CMK (cell line): ENCODE measurements at regions not wholly inside any gene's neighbourhood (a gene's known extent, or its start where the extent isn't known, plus 50 kb on each side); places are given as distances from the start of the nearest gene placed in this dataset.

Experiments used
- DNase-seq: peaks from one replicate; pipeline ENCODE4 v3.0.0-alpha.2; 2010; ENCODE audit warnings: low read depth

- no peak for DNase-seq
Observed at GRCh38 chr2:146879882-146880281, 964.9 kb upstream of the ACVR2A start.

- no peak for DNase-seq
Observed at GRCh38 chr2:146874260-146874658, 970.6 kb upstream of the ACVR2A start.

GRCh38 chr2:146873646-146874259 is 971.1 kb upstream of the ACVR2A start:
- no peak for DNase-seq

- no peak for DNase-seq
Observed at GRCh38 chr2:146873056-146873455, 971.8 kb upstream of the ACVR2A start.

GRCh38 chr2:146870691-146871090 is 974.1 kb upstream of the ACVR2A start:
- no peak for DNase-seq

- DNase-seq: no peak
Observed at GRCh38 chr2:146869328-146869727, 975.5 kb upstream of the ACVR2A start.

GRCh38 chr2:146868051-146868450 is 976.8 kb upstream of the ACVR2A start:
- DNase-seq: no peak

GRCh38 chr2:146867477-146867986 is 977.3 kb upstream of the ACVR2A start:
- no peak for DNase-seq

GRCh38 chr2:146853741-146854444 is 990.9 kb upstream of the ACVR2A start:
- no peak for DNase-seq

- DNase-seq: no peak
Observed at GRCh38 chr2:146852661-146853060, 992.2 kb upstream of the ACVR2A start.

- no peak for DNase-seq
Observed at GRCh38 chr2:146850746-146851145, 994.1 kb upstream of the ACVR2A start.

- no peak for DNase-seq
Observed at GRCh38 chr2:146847846-146848245, 997.0 kb upstream of the ACVR2A start.

- no peak for DNase-seq
Observed at GRCh38 chr2:146844226-146844990, 1000.4 kb upstream of the ACVR2A start.

GRCh38 chr2:146837857-146838256 is 1007.0 kb upstream of the ACVR2A start:
- DNase-seq: no peak

- DNase-seq: no peak
Observed at GRCh38 chr2:146826388-146826787, 1018.4 kb upstream of the ACVR2A start.

GRCh38 chr2:146821836-146822316 is 1023.0 kb upstream of the ACVR2A start:
- DNase-seq: no peak

GRCh38 chr2:146820672-146821071 is 1024.2 kb upstream of the ACVR2A start:
- no peak for DNase-seq

- no peak for DNase-seq
Observed at GRCh38 chr2:146818122-146818521, 1026.7 kb upstream of the ACVR2A start.

- DNase-seq: no peak
Observed at GRCh38 chr2:146817613-146818012, 1027.2 kb upstream of the ACVR2A start.

GRCh38 chr2:146814971-146815370 is 1029.9 kb upstream of the ACVR2A start:
- no peak for DNase-seq

- no peak for DNase-seq
Observed at GRCh38 chr2:146807568-146808168, 1037.2 kb upstream of the ACVR2A start.

- DNase-seq: no peak
Observed at GRCh38 chr2:146806364-146807005, 1038.3 kb upstream of the ACVR2A start.
